ENCODE measurements at regions not wholly inside any gene's neighbourhood (a gene's known extent, or its start where the extent isn't known, plus 50 kb on each side); places are given as distances from the start of the nearest gene placed in this dataset.

GRCh38 chr13:47474326-47474725, 526.7 kb downstream of the SUCLA2 start:
- Histone ChIP-seq H3K79me2 (ENCODE audit: insufficient read depth, low read length) (no peaks in the 10 kb centered on the region), H3K36me3 (ENCODE audit: insufficient read depth, low read length) (no peaks in the 10 kb centered on the region), H3K9me3 (ENCODE audit: insufficient read depth, low read depth, low read length) (no peaks in the 10 kb centered on the region), H3K27me3 (ENCODE audit: insufficient read depth, low read length) (no peaks in the 10 kb centered on the region), H3K9ac (ENCODE audit: low read length) (no peak overlapping the region), H4K20me1 (ENCODE audit: insufficient read depth, low read length) (no peaks in the 10 kb centered on the region), H3K27ac (ENCODE audit: low read depth, low read length) (no peak overlapping the region), H2AFZ (ENCODE audit: low read depth, low read length) (no peak overlapping the region), H3K4me1 (ENCODE audit: insufficient read depth, low read length) (no peaks in the 10 kb centered on the region), H3K4me2 (ENCODE audit: low read length) (no peak overlapping the region), H3K4me3 (ENCODE audit: insufficient read depth, low read depth, low read length) (no peak overlapping the region)
- H3K36me3 Mint-ChIP-seq (ENCODE audit: low read depth, unreplicated experiment): no peaks in the 10 kb centered on the region
- no peak overlapping the region for H3K27ac Mint-ChIP-seq (ENCODE audit: unreplicated experiment)
- TF ChIP-seq EZH2 (IDR thresholded peaks at IDR 0.05; ENCODE audit: insufficient read depth, low read length) (no peak), CTCF (IDR thresholded peaks at IDR 0.05; ENCODE audit: insufficient read depth, low read depth, low read length) (no peak)
- no peaks in the 10 kb centered on the region for H3K4me1 Mint-ChIP-seq (ENCODE audit: low read depth, unreplicated experiment)
- no peak overlapping the region for H3K4me3 Mint-ChIP-seq (ENCODE audit: unreplicated experiment)
- H3K9me3 Mint-ChIP-seq (ENCODE audit: unreplicated experiment): no peaks in the 10 kb centered on the region
- DNase-seq (ENCODE audit: low read depth): no peak
- H3K27me3 Mint-ChIP-seq (ENCODE audit: low read depth, unreplicated experiment): peaks cover 9% of the 10 kb centered on the region
- FAIRE-seq: no peak

- TF ChIP-seq CTCF (IDR thresholded peaks at IDR 0.05; ENCODE audit: insufficient read depth, low read depth, low read length) (no peak), EZH2 (IDR thresholded peaks at IDR 0.05; ENCODE audit: insufficient read depth, low read length) (no peak)
- no peak overlapping the region for H3K27ac Mint-ChIP-seq (ENCODE audit: unreplicated experiment)
- Histone ChIP-seq H3K9ac (ENCODE audit: low read length) (no peak overlapping the region), H3K9me3 (ENCODE audit: insufficient read depth, low read depth, low read length) (no peaks in the 10 kb centered on the region), H2AFZ (ENCODE audit: low read depth, low read length) (no peak overlapping the region), H3K4me3 (ENCODE audit: insufficient read depth, low read depth, low read length) (no peak overlapping the region), H3K27ac (ENCODE audit: low read depth, low read length) (no peak overlapping the region), H3K36me3 (ENCODE audit: insufficient read depth, low read length) (no peaks in the 10 kb centered on the region), H3K4me1 (ENCODE audit: insufficient read depth, low read length) (no peaks in the 10 kb centered on the region), H4K20me1 (ENCODE audit: insufficient read depth, low read length) (no peaks in the 10 kb centered on the region), H3K4me2 (ENCODE audit: low read length) (no peak overlapping the region), H3K79me2 (ENCODE audit: insufficient read depth, low read length) (no peaks in the 10 kb centered on the region), H3K27me3 (ENCODE audit: insufficient read depth, low read length) (no peaks in the 10 kb centered on the region)
- peaks cover 2% of the 10 kb centered on the region for H3K9me3 Mint-ChIP-seq (ENCODE audit: unreplicated experiment)
- H3K4me1 Mint-ChIP-seq (ENCODE audit: low read depth, unreplicated experiment): no peaks in the 10 kb centered on the region
- FAIRE-seq (no peak), DNase-seq (ENCODE audit: low read depth) (no peak)
- H3K36me3 Mint-ChIP-seq (ENCODE audit: low read depth, unreplicated experiment): no peaks in the 10 kb centered on the region
- H3K4me3 Mint-ChIP-seq (ENCODE audit: unreplicated experiment): no peak overlapping the region
- H3K27me3 Mint-ChIP-seq (ENCODE audit: low read depth, unreplicated experiment): peaks cover 9% of the 10 kb centered on the region
Observed at GRCh38 chr13:47472516-47472915, 528.6 kb downstream of the SUCLA2 start.

- H3K36me3 ChIP-seq (ENCODE audit: insufficient read depth, low read length): no peaks in the 10 kb centered on the region
- H2AFZ ChIP-seq (ENCODE audit: low read depth, low read length): peak overlapping the region; percentile 26
Observed at GRCh38 chr13:47463726-47464125, 537.3 kb downstream of the SUCLA2 start.

More at GRCh38 chr13:47463726-47464125, 537.3 kb downstream of the SUCLA2 start:
- Histone ChIP-seq H3K79me2 (ENCODE audit: insufficient read depth, low read length) (no peaks in the 10 kb centered on the region), H3K27me3 (ENCODE audit: insufficient read depth, low read length) (no peaks in the 10 kb centered on the region), H4K20me1 (ENCODE audit: insufficient read depth, low read length) (no peaks in the 10 kb centered on the region), H3K9me3 (ENCODE audit: insufficient read depth, low read depth, low read length) (peaks cover 3% of the 10 kb centered on the region), H3K4me2 (ENCODE audit: low read length) (no peak overlapping the region), H3K9ac (ENCODE audit: low read length) (no peak overlapping the region), H3K4me1 (ENCODE audit: insufficient read depth, low read length) (peaks cover 6% of the 10 kb centered on the region), H3K4me3 (ENCODE audit: insufficient read depth, low read depth, low read length) (no peak overlapping the region), H3K27ac (ENCODE audit: low read depth, low read length) (no peak overlapping the region)
- Mint-ChIP-seq H3K27ac (ENCODE audit: unreplicated experiment) (no peak overlapping the region), H3K27me3 (ENCODE audit: low read depth, unreplicated experiment) (no peaks in the 10 kb centered on the region), H3K4me1 (ENCODE audit: low read depth, unreplicated experiment) (peaks cover 4% of the 10 kb centered on the region), H3K9me3 (ENCODE audit: unreplicated experiment) (peaks cover 23% of the 10 kb centered on the region), H3K4me3 (ENCODE audit: unreplicated experiment) (no peak overlapping the region), H3K36me3 (ENCODE audit: low read depth, unreplicated experiment) (no peaks in the 10 kb centered on the region)
- TF ChIP-seq EZH2 (IDR thresholded peaks at IDR 0.05; ENCODE audit: insufficient read depth, low read length) (no peak), CTCF (IDR thresholded peaks at IDR 0.05; ENCODE audit: insufficient read depth, low read depth, low read length) (no peak)
- DNase-seq (ENCODE audit: low read depth): peak; percentile 54
- peak; percentile 47 for FAIRE-seq

All from astrocyte (in vitro differentiated cells and primary cell).